ENCODE measurements at regions not wholly inside any gene's neighbourhood (a gene's known extent, or its start where the extent isn't known, plus 50 kb on each side); places are given as distances from the start of the nearest gene placed in this dataset.

DNA sequence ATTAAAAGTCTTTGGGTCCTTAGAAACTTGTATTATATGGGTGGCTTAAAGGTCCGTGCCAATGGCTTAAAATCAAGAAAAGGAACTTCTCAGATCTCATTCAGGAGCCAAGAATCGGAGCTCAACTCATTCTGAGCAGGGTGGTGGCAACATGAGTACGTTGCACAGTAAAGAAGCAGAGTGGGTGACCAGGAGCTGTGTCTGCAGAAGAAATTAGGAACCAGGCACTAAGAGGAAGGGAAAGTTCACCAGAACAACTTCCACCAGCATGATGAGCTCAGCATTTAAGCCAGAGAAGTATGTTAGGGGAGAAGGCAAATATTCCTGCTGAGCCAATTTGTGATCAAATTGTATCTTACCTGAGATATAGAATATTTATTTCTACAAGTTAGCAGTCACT, 236.0 kb upstream of the NRP1 start:
- ATAC-seq (no peak), DNase-seq (no peak)
- H3K27ac ChIP-seq: no peak overlapping the region
- H3K27me3 ChIP-seq (ENCODE audit: insufficient read depth in 3 of 3, low read length in 2 of 3): no peaks in the 10 kb centered on the region
- H3K9me3 ChIP-seq: no peaks in the 10 kb centered on the region
- 49 to 75% (median 56%) methylated on average over 3 of the region's 3 CpGs for WGBS, 3 donors
- intact Hi-C loops (cut with DNase I): no loop called here
- H3K36me3 ChIP-seq (ENCODE audit: insufficient read depth in 1 of 2, low read depth in 1 of 2): no peaks in the 10 kb centered on the region
- TF ChIP-seq, protein P1, sequence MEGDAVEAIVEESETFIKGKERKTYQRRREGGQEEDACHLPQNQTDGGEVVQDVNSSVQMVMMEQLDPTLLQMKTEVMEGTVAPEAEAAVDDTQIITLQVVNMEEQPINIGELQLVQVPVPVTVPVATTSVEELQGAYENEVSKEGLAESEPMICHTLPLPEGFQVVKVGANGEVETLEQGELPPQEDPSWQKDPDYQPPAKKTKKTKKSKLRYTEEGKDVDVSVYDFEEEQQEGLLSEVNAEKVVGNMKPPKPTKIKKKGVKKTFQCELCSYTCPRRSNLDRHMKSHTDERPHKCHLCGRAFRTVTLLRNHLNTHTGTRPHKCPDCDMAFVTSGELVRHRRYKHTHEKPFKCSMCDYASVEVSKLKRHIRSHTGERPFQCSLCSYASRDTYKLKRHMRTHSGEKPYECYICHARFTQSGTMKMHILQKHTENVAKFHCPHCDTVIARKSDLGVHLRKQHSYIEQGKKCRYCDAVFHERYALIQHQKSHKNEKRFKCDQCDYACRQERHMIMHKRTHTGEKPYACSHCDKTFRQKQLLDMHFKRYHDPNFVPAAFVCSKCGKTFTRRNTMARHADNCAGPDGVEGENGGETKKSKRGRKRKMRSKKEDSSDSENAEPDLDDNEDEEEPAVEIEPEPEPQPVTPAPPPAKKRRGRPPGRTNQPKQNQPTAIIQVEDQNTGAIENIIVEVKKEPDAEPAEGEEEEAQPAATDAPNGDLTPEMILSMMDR (IDR thresholded peaks at IDR 0.05): no peak
- H3K4me1 ChIP-seq: no peaks in the 10 kb centered on the region
- H3K4me3 ChIP-seq: no peak overlapping the region

DNA sequence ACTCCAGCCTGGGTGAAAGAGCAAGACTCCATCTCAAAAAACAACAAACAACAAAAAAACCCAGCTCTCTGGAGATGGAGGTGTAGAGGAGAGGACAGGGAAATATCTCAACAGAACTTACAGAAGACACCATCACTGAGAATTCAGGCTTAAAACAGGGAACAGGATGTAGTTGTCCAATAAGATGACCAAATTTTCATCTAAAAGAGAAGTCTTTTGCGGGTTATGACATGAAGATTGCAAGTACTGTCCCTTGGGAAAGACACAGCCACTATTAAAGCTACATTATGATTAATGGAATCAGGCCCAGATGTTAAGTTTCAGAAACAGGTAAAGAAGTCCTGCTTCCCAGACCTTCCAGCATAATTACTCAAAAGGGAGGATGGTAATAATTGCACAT, 235.2 kb upstream of the NRP1 start:
- Histone ChIP-seq H3K36me3 (ENCODE audit: insufficient read depth in 1 of 2, low read depth in 1 of 2) (no peaks in the 10 kb centered on the region), H3K27me3 (ENCODE audit: insufficient read depth in 3 of 3, low read length in 2 of 3) (no peaks in the 10 kb centered on the region), H3K4me1 (no peaks in the 10 kb centered on the region), H3K27ac (no peak overlapping the region), H3K4me3 (no peak overlapping the region), H3K9me3 (no peaks in the 10 kb centered on the region)
- ATAC-seq: no peak
- TF ChIP-seq, protein P1 (IDR thresholded peaks at IDR 0.05): no peak
- 79 to 85% (median 84%) methylated on average over 1 of the region's 1 CpG for WGBS, 3 donors
- no peak for DNase-seq
- intact Hi-C loops (cut with DNase I): no loop called here

DNA sequence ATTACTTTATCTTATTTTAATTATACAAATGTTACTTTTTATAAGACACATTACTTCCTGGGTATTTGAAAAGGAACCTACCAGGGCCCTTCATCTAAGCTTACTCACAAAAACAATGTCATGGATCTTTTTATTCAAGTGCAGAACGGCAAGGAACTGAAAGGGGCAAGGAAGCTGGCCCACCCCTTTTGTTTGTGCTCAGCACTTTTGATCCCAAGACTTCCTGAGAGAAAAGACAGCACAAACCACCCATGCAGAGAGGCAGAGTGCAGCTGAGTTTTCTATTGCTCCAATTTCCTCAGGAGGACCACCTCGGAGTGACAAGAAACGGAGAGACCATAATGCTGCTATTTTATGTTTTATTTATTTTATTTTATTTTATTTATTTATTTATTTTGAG, 232.0 kb upstream of the NRP1 start:
- Histone ChIP-seq H3K27me3 (ENCODE audit: insufficient read depth in 3 of 3, low read length in 2 of 3) (no peaks in the 10 kb centered on the region), H3K4me3 (no peak overlapping the region), H3K36me3 (ENCODE audit: insufficient read depth in 1 of 2, low read depth in 1 of 2) (no peaks in the 10 kb centered on the region), H3K9me3 (no peaks in the 10 kb centered on the region), H3K4me1 (no peaks in the 10 kb centered on the region), H3K27ac (no peak overlapping the region)
- TF ChIP-seq, protein P1 (IDR thresholded peaks at IDR 0.05): no peak
- intact Hi-C loops (cut with DNase I): no loop called here
- no peak for ATAC-seq
- no peak for DNase-seq
- 69 to 73% (median 72%) methylated on average over 3 of the region's 3 CpGs for WGBS, 3 donors

DNA sequence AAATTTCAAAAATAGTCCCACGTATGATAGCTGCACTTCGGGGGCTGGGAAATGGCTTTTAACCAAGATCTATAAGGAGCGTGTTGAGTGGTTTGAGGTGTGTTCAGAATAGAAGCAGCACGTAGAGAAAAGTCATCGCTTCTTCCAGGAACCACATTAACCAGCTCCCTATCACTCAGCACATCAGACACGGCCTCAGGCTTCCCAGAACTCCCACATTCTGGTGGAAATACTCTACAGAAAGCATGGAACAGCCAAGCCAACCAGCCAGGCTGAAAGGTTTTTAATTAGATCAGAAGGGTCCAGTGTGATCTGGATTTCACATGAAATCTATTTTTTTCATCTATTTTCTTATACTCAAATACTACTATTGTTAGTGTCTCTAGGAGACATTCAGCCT, 231.5 kb upstream of the NRP1 start:
- DNase-seq (no peak), ATAC-seq (no peak)
- Histone ChIP-seq H3K27ac (no peak overlapping the region), H3K27me3 (ENCODE audit: insufficient read depth in 3 of 3, low read length in 2 of 3) (no peaks in the 10 kb centered on the region), H3K9me3 (no peaks in the 10 kb centered on the region), H3K4me3 (no peak overlapping the region), H3K36me3 (ENCODE audit: insufficient read depth in 1 of 2, low read depth in 1 of 2) (no peaks in the 10 kb centered on the region), H3K4me1 (no peaks in the 10 kb centered on the region)
- 79 to 89% (median 89%) methylated on average over 6 of the region's 6 CpGs for WGBS, 3 donors
- TF ChIP-seq, protein P1 (IDR thresholded peaks at IDR 0.05): no peak
- intact Hi-C loops (cut with DNase I): no loop called here

DNA sequence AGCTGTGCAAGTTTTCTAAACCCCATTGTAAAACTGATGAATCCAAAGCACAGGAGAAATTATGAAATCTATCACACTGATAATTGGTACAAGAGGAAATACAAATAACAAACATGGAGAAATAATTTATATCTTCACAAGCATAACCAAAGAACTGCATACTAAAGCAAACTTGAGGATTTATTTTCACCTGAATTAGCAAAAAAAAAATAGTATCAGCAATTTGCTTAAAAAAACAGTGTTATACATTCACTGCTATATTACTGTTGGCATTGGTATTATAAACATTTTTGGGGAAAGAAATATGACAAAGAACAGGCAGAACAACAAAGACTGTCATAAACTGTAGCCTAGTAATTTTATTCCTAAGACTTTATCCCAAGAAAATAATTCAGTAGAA, 230.8 kb upstream of the NRP1 start:
- H3K4me1 ChIP-seq: no peaks in the 10 kb centered on the region
- no peak overlapping the region for H3K27ac ChIP-seq
- intact Hi-C loops (cut with DNase I): no loop called here
- ATAC-seq (no peak), DNase-seq (no peak)
- no peaks in the 10 kb centered on the region for H3K36me3 ChIP-seq (ENCODE audit: insufficient read depth in 1 of 2, low read depth in 1 of 2)
- no peaks in the 10 kb centered on the region for H3K9me3 ChIP-seq
- H3K4me3 ChIP-seq: no peak overlapping the region
- H3K27me3 ChIP-seq (ENCODE audit: insufficient read depth in 3 of 3, low read length in 2 of 3): no peaks in the 10 kb centered on the region
- TF ChIP-seq, protein P1 (IDR thresholded peaks at IDR 0.05): no peak

Measured in psoas muscle (tissue), 7 donors.